ENCODE measurements at regions not wholly inside any gene's neighbourhood (a gene's known extent, or its start where the extent isn't known, plus 50 kb on each side); places are given as distances from the start of the nearest gene placed in this dataset.

DNA sequence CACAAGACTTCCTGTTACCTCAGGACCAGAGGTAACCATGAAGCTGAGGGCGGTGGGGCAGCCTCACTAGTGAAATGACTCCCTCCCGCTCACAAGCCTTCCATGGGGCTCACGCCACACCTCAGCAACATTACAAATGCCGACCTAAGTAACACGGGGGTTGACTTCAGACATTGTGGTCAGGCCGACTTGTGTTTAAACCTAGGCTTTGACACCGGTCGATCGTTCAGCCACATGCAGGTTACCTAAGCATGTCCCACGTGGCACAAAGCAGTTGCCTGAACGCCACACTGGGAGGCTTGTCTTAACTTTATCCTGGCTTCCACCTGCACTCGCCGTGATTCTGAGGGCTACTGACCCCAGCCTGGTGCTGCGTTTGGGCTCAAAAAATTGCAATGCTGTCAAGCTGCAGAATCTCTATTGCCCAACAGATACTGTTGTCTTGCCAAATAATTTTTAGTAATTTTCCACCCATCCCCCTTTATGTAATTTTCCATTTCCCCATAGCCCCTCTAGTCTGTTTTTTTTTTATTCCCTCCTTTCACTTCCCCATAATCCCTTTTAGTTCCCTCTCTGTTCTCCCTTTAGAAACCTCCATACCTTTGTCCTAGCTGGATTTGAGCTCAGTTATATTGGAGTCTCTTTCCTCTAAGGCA lies 158.6 kb upstream of the RGMA start:
- WGBS (ENCODE audit: insufficient coverage): 66% methylated on average over 11 of the region's 14 CpGs
- no peak overlapping the region for H3K4me3 Mint-ChIP-seq
- ChIA-PET POLR2A (no interaction called here), CTCF (no interaction called here)
- peaks cover 0 to 11% of the 10 kb centered on the region in 2 donors for H3K27me3 Mint-ChIP-seq
- Histone ChIP-seq H3K27ac (ENCODE audit: low read length) (no peak overlapping the region), H3K36me3 (ENCODE audit: control insufficient read depth in 2 of 2, extremely low read depth in 1 of 2, insufficient read depth in 1 of 2, low read length in 1 of 2) (no peaks in the 10 kb centered on the region), H3K4me3 (ENCODE audit: control insufficient read depth in 1 of 2, extremely low read depth in 1 of 2, low read length in 1 of 2) (no peak overlapping the region), H3K27me3 (replicated peaks in 1 of 2; ENCODE audit: control insufficient read depth in 2 of 2, extremely low read depth in 1 of 2, insufficient read depth in 2 of 2, low read length in 1 of 2) (peaks cover 0 to 22% of the 10 kb centered on the region in 2 experiments), H3K9me3 (no peaks in the 10 kb centered on the region), H3K4me1 (ENCODE audit: control insufficient read depth in 1 of 2, extremely low read depth in 1 of 2, insufficient read depth in 2 of 2, low read length in 2 of 2) (no peaks in the 10 kb centered on the region)
- ATAC-seq (replicated peaks in 1 of 4) (no peak), DNase-seq (no peak)
- H3K4me1 Mint-ChIP-seq: peaks cover 0 to 12% (median 0%) of the 10 kb centered on the region in 3 donors
- no peak overlapping the region for H3K27ac Mint-ChIP-seq
- no peaks in the 10 kb centered on the region for H3K36me3 Mint-ChIP-seq
- no peaks in the 10 kb centered on the region for H3K9me3 Mint-ChIP-seq

- no peak overlapping the region for H3K27ac ChIP-seq (ENCODE audit: low read length)
- Mint-ChIP-seq H3K27ac (no peak overlapping the region), H3K36me3 (no peaks in the 10 kb centered on the region), H3K9me3 (no peaks in the 10 kb centered on the region), H3K27me3 (peaks cover 0 to 11% of the 10 kb centered on the region in 2 donors), H3K4me3 (no peak overlapping the region), H3K4me1 (peaks cover 0 to 12% (median 0%) of the 10 kb centered on the region in 3 donors)
- ChIA-PET POLR2A (no interaction called here), CTCF (no interaction called here)
- 73% methylated on average over 15 of the region's 25 CpGs for WGBS (ENCODE audit: insufficient coverage)
- no peak for ATAC-seq (replicated peaks in 1 of 4)
- no peaks in the 10 kb centered on the region for H3K4me1 ChIP-seq (ENCODE audit: control insufficient read depth in 1 of 2, extremely low read depth in 1 of 2, insufficient read depth in 2 of 2, low read length in 2 of 2)
- peaks cover 0 to 20% of the 10 kb centered on the region in 2 experiments for H3K27me3 ChIP-seq (replicated peaks in 1 of 2; ENCODE audit: control insufficient read depth in 2 of 2, extremely low read depth in 1 of 2, insufficient read depth in 2 of 2, low read length in 1 of 2)
- no peak for DNase-seq
- H3K9me3 ChIP-seq: no peaks in the 10 kb centered on the region
- no peak overlapping the region for H3K4me3 ChIP-seq (ENCODE audit: control insufficient read depth in 1 of 2, extremely low read depth in 1 of 2, low read length in 1 of 2)
- H3K36me3 ChIP-seq (ENCODE audit: control insufficient read depth in 2 of 2, extremely low read depth in 1 of 2, insufficient read depth in 1 of 2, low read length in 1 of 2): no peaks in the 10 kb centered on the region
Observed at GRCh38 chr15:93246266-93247242, 157.5 kb upstream of the RGMA start.

GRCh38 chr15:93245661-93246042 lies 156.6 kb upstream of the RGMA start:
- Histone ChIP-seq H3K27ac (ENCODE audit: low read length) (no peak overlapping the region), H3K9me3 (no peaks in the 10 kb centered on the region), H3K4me1 (ENCODE audit: control insufficient read depth in 1 of 2, extremely low read depth in 1 of 2, insufficient read depth in 2 of 2, low read length in 2 of 2) (no peaks in the 10 kb centered on the region), H3K4me3 (ENCODE audit: control insufficient read depth in 1 of 2, extremely low read depth in 1 of 2, low read length in 1 of 2) (no peak overlapping the region), H3K27me3 (replicated peaks in 1 of 2; ENCODE audit: control insufficient read depth in 2 of 2, extremely low read depth in 1 of 2, insufficient read depth in 2 of 2, low read length in 1 of 2) (peaks cover 0 to 26% of the 10 kb centered on the region in 2 experiments), H3K36me3 (ENCODE audit: control insufficient read depth in 2 of 2, extremely low read depth in 1 of 2, insufficient read depth in 1 of 2, low read length in 1 of 2) (no peaks in the 10 kb centered on the region)
- WGBS (ENCODE audit: insufficient coverage): 81% methylated on average over 5 of the region's 5 CpGs
- peaks cover 0 to 12% (median 0%) of the 10 kb centered on the region in 3 donors for H3K4me1 Mint-ChIP-seq
- no peaks in the 10 kb centered on the region for H3K36me3 Mint-ChIP-seq
- ATAC-seq (replicated peaks in 1 of 4) (no peak), DNase-seq (no peak)
- peaks cover 0 to 9% of the 10 kb centered on the region in 2 donors for H3K27me3 Mint-ChIP-seq
- POLR2A ChIA-PET: no interaction called here
- CTCF ChIA-PET: no interaction called here
- H3K9me3 Mint-ChIP-seq: no peaks in the 10 kb centered on the region
- H3K27ac Mint-ChIP-seq: no peak overlapping the region
- no peak overlapping the region for H3K4me3 Mint-ChIP-seq

GRCh38 chr15:93244696-93245660 lies 156.0 kb upstream of the RGMA start:
- 87% methylated on average over 10 of the region's 26 CpGs for WGBS (ENCODE audit: insufficient coverage)
- peaks cover 0 to 9% of the 10 kb centered on the region in 2 donors for H3K27me3 Mint-ChIP-seq
- no peak overlapping the region for H3K4me3 Mint-ChIP-seq
- ChIA-PET CTCF (no interaction called here), POLR2A (no interaction called here)
- H3K4me1 ChIP-seq (ENCODE audit: control insufficient read depth in 1 of 2, extremely low read depth in 1 of 2, insufficient read depth in 2 of 2, low read length in 2 of 2): no peaks in the 10 kb centered on the region
- no peaks in the 10 kb centered on the region for H3K9me3 Mint-ChIP-seq
- H3K27me3 ChIP-seq (replicated peaks in 1 of 2; ENCODE audit: control insufficient read depth in 2 of 2, extremely low read depth in 1 of 2, insufficient read depth in 2 of 2, low read length in 1 of 2): peaks cover 0 to 29% of the 10 kb centered on the region in 2 experiments
- no peaks in the 10 kb centered on the region for H3K36me3 Mint-ChIP-seq
- H3K36me3 ChIP-seq (ENCODE audit: control insufficient read depth in 2 of 2, extremely low read depth in 1 of 2, insufficient read depth in 1 of 2, low read length in 1 of 2): no peaks in the 10 kb centered on the region
- peaks cover 0 to 12% (median 0%) of the 10 kb centered on the region in 3 donors for H3K4me1 Mint-ChIP-seq
- DNase-seq (no peak), ATAC-seq (replicated peaks in 1 of 4) (no peak)
- no peak overlapping the region for H3K27ac ChIP-seq (ENCODE audit: low read length)
- H3K27ac Mint-ChIP-seq: no peak overlapping the region
- H3K4me3 ChIP-seq (ENCODE audit: control insufficient read depth in 1 of 2, extremely low read depth in 1 of 2, low read length in 1 of 2): no peak overlapping the region
- H3K9me3 ChIP-seq: no peaks in the 10 kb centered on the region

DNA sequence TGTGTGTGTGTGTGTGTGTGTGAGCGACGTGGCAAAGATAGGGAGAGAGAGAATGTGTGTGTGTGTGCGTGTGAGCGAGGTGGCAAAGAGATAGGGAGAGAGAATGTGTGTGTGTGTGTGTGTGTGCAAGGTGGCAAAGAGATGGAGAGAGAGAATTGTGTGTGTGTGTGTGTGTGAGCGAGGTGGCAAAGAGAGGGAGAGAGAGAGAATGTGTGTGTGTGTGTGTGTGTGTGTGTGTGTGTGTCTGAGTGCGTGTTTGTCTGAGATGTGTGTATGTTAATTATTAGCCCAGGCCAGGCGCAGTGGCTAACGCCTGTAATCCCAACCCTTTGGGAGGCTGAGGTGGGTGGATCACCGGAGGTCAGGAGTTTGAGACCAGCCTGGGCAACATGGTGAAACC lies 154.6 kb upstream of the RGMA start:
- peaks cover 0 to 36% of the 10 kb centered on the region in 2 experiments for H3K27me3 ChIP-seq (replicated peaks in 1 of 2; ENCODE audit: control insufficient read depth in 2 of 2, extremely low read depth in 1 of 2, insufficient read depth in 2 of 2, low read length in 1 of 2)
- Mint-ChIP-seq H3K27ac (no peak overlapping the region), H3K4me1 (peaks cover 0 to 12% (median 0%) of the 10 kb centered on the region in 3 donors), H3K4me3 (no peak overlapping the region), H3K27me3 (peaks cover 0 to 9% of the 10 kb centered on the region in 2 donors), H3K9me3 (no peaks in the 10 kb centered on the region), H3K36me3 (no peaks in the 10 kb centered on the region)
- H3K27ac ChIP-seq (ENCODE audit: low read length): no peak overlapping the region
- no peaks in the 10 kb centered on the region for H3K36me3 ChIP-seq (ENCODE audit: control insufficient read depth in 2 of 2, extremely low read depth in 1 of 2, insufficient read depth in 1 of 2, low read length in 1 of 2)
- POLR2A ChIA-PET: no interaction called here
- WGBS (ENCODE audit: insufficient coverage): 92% methylated on average over 5 of the region's 9 CpGs
- H3K4me3 ChIP-seq (ENCODE audit: control insufficient read depth in 1 of 2, extremely low read depth in 1 of 2, low read length in 1 of 2): no peak overlapping the region
- no peaks in the 10 kb centered on the region for H3K9me3 ChIP-seq
- CTCF ChIA-PET: no interaction called here
- H3K4me1 ChIP-seq (ENCODE audit: control insufficient read depth in 1 of 2, extremely low read depth in 1 of 2, insufficient read depth in 2 of 2, low read length in 2 of 2): no peaks in the 10 kb centered on the region
- no peak for DNase-seq
- no peak for ATAC-seq (replicated peaks in 1 of 4)

Measured in T-cell (primary cell).